SK-N-MC (cell line): ENCODE measurements at regions not wholly inside any gene's neighbourhood (a gene's known extent, or its start where the extent isn't known, plus 50 kb on each side); places are given as distances from the start of the nearest gene placed in this dataset.
"Not testable (repeated sequence)": the region's sequence is repeated elsewhere in the genome, so short reads cannot be mapped to it uniquely, and the experiment has no call there.

ENCODE experiments used
- DNase-seq: peaks from one replicate; pipeline ENCODE4 v3.0.0-alpha.2; 2011; ENCODE audit warnings: low read depth, low spot score
- H3K27ac ChIP-seq: fragments of 200-600 bp; sonication (generic); 2 replicates; pipeline ENCODE4 v1.5.1; 2016; ENCODE audit warnings: mixed run types
- H3K36me3 ChIP-seq: fragments of 200-600 bp; sonication (generic); 2 replicates; pipeline ENCODE4 v1.6.1; 2017; ENCODE audit warnings: antibody characterized with exemption, low read length, mixed read lengths; ENCODE audit not compliant: insufficient read depth
- H3K4me3 ChIP-seq: fragments of 200-600 bp; sonication (generic); 2 replicates; pipeline ENCODE4 v1.5.1; 2016
- H3K9ac ChIP-seq: fragments of 200-600 bp; sonication (generic); 2 replicates; pipeline ENCODE4 v1.8.0; 2017; ENCODE audit warnings: mixed run types, mixed read lengths; ENCODE audit not compliant: insufficient read length
- H3K9me3 ChIP-seq: fragments of 200-600 bp; sonication (generic); 2 replicates; pipeline ENCODE4 v1.6.1; 2017; ENCODE audit warnings: low read depth, mild to moderate bottlenecking, antibody characterized with exemption, low read length, moderate library complexity, mixed read lengths
- EZH2 ChIP-seq: fragments of 200-600 bp; sonication (generic); IDR thresholded peaks from one replicate; pipeline ENCODE4 v1.6.1; 2017; ENCODE audit warnings: antibody characterized with exemption
- FOXP2 ChIP-seq: optimal IDR thresholded peaks from 2 replicates; pipeline ENCODE3; 2011; ENCODE audit warnings: mild to moderate bottlenecking, moderate library complexity; ENCODE audit not compliant: insufficient read depth; ENCODE audit errors: extremely low read length, control extremely low read depth
- POLR2AphosphoS5 ChIP-seq: IDR thresholded peaks from 2 replicates; pipeline ENCODE4 v1.6.1; 2012; ENCODE audit warnings: mild to moderate bottlenecking, low read depth, low read length, borderline replicate concordance

DNA sequence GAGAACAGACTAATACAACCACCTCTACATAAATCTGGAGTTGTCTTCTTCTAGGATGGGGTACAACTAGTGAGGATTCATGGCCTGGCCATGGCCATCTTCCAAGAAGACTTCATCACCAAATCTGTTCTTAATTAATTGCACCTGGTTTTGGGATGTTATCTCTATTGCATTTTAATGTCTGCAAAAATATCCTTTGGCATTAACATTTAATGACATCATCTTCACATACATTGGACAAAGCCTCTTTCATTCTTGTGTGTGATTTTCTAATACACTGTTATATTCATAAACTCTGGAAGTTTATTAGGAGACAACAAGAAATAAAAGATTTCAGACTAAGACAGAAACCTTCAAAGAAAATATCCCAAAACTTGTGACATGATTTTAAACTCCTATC, 124.2 kb upstream of the ABCB5 start:
- H3K4me3 ChIP-seq, result no peak overlapping the region
- TF ChIP-seq POLR2AphosphoS5 (no peak), EZH2 (no peak), FOXP2 (no peak)
- DNase-seq, result no peak

DNA sequence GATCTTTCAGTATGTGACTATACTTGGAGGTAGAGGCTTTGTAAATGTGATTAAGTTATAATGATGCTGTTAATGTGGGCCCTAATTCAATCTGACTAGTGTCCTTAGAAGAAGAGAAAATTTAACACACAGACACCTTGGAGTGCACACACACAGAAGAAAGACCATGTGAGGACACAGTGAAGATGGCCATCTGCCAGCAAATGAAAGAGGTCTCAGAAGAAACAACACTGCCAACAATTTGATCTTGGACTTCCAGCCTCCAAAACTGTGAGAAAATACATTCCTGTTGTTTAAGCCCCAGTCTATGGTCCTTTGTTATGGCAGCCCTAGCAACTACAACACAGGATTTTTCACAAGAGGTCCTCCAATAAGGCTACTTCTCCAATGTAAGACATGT, 120.9 kb upstream of the ABCB5 start:
- Histone ChIP-seq H3K9me3 (no peaks in the 10 kb centered on the region), H3K9ac (no peak overlapping the region), H3K4me3 (no peak overlapping the region), H3K36me3 (no peaks in the 10 kb centered on the region), H3K27ac (no peak overlapping the region)
- TF ChIP-seq POLR2AphosphoS5 (no peak), EZH2 (no peak), FOXP2 (no peak)
- DNase-seq, result no peak

More for the DNA sequence above, 124.2 kb upstream of the ABCB5 start:
- no peaks in the 10 kb centered on the region for H3K36me3 ChIP-seq
- no peak overlapping the region for H3K27ac ChIP-seq
- no peak overlapping the region for H3K9ac ChIP-seq
- no peaks in the 10 kb centered on the region for H3K9me3 ChIP-seq

DNA sequence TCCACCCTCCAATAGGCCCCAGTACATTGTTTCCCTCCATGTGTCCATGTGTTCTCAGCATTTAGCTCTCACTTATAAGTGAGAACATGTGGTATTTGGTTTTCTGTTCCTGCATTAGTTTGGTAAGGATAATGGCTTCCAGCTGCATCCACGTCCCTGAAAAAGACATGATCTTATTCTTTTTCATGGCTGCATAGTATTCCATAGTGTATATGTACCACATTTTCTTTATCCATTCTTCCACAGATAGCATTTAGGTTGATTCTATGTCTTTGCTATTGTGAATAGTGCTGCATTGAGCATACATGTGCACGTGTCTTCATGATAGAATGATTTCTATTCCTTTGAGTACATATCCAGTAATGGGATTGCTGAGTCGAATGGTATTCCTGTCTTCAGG, 114.0 kb upstream of the ABCB5 start:
- not testable (repeated sequence) for H3K9me3 ChIP-seq, DNase-seq, H3K9ac ChIP-seq, H3K4me3 ChIP-seq, H3K27ac ChIP-seq, H3K36me3 ChIP-seq

DNA sequence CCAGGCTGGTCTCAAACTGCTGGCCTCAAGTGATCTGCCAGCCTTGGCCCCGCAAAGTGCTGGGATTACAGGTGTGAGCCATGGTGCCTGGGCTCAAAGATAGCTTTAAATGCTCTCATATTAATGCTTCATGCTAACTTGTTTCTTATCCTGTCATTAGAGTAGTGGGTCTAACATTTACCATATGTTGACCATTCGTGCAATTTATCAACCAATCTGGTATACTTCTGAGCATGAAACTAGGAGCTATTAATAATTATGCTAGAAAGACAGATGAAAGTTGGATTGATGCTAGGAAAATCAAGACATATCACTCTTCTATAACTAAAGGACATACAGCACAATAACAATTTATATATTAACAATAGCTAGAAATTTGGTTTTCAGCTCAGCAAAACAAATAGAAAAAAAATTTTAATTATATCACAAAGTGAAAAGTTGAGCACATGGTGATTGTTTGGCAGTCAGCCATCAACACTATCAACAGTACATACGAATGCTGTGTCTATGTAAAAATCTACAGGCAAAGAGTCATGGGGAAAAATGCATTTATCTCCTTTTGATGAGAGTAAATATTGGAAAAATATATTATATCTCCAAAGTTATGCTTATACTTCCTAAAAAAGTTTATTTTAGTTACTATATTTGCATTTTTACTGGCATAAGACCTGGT, 112.1 kb upstream of the ABCB5 start:
- Histone ChIP-seq H3K4me3 (no peak overlapping the region), H3K27ac (no peak overlapping the region), H3K9me3 (0 out of 2 replicates have a peak, but pooled peaks cover 4% of the 10 kb centered on the region), H3K36me3 (no peaks in the 10 kb centered on the region), H3K9ac (no peak overlapping the region)
- DNase-seq, result no peak
- TF ChIP-seq FOXP2, result no peak
- TF ChIP-seq EZH2, result no peak
- no peak for TF ChIP-seq POLR2AphosphoS5

DNA sequence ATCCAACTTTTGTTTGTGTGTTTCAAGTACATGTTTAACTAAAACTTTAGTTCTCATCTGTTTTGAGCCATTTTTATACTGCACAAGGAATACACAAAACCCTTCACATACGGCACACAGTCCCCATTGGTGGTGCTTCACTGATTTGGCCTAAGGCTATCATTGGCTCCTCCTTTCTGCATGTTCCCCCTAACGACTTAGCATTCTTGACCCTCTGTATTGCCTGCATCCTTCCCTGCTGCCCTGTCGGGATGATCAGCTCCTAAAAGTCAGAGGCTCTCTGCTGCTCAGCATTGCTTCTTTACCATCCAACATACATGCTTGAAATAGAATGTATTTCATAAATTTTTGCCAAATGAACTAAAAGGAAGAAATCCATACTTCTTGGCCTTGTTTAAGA, 111.4 kb upstream of the ABCB5 start:
- H3K9ac ChIP-seq, result no peak overlapping the region
- no peak overlapping the region for H3K27ac ChIP-seq
- no peak for DNase-seq
- no peak overlapping the region for H3K4me3 ChIP-seq
- 0 out of 2 replicates have a peak, but pooled peaks cover 4% of the 10 kb centered on the region for H3K9me3 ChIP-seq
- TF ChIP-seq EZH2 (no peak), POLR2AphosphoS5 (no peak), FOXP2 (no peak)
- H3K36me3 ChIP-seq, result no peaks in the 10 kb centered on the region

DNA sequence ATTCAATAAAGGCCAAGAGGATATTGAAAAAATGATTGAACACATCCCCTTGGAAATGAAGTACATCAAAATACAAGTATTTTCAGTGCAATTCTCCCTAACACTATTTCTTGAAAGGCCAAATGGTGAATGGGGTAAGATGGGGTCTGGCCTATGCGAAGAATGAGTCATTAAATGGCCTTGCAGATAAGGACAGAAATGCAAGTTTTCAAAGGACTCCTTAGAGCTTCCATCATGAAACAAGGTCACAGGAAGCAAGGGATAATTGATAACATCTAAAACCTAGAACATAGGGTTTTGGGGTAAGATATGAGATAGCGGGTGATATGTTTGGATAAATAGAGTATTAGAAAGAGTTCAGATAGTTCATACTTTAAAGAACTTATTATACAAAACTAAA, 109.3 kb upstream of the ABCB5 start:
- Histone ChIP-seq H3K36me3 (no peaks in the 10 kb centered on the region), H3K4me3 (no peak overlapping the region), H3K9ac (no peak overlapping the region), H3K9me3 (no peaks in the 10 kb centered on the region), H3K27ac (no peak overlapping the region)
- no peak for TF ChIP-seq EZH2
- no peak for TF ChIP-seq POLR2AphosphoS5
- TF ChIP-seq FOXP2, result no peak
- DNase-seq, result no peak

DNA sequence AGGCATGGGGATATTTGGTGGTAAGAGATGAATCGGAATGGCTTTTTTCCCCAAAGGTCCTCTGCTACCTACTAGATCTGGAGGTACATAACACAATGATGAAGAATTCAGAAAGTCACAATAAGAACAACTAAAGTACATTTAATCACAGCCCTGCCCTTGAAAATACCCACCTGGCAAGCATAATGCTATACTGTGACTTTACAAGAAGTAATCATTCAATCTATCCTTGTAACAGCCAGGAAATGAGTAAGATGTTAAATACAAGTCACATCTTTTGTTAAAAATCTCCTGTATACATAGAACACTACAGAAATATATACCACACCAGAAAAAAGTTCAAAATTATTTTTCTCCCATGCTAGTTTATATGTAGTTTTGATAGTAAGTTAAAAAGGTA, 108.3 kb upstream of the ABCB5 start:
- no peak overlapping the region for H3K27ac ChIP-seq
- no peak overlapping the region for H3K4me3 ChIP-seq
- no peak for TF ChIP-seq FOXP2
- no peak for TF ChIP-seq POLR2AphosphoS5
- no peak for TF ChIP-seq EZH2
- no peaks in the 10 kb centered on the region for H3K9me3 ChIP-seq
- no peak overlapping the region for H3K9ac ChIP-seq
- DNase-seq, result no peak
- no peaks in the 10 kb centered on the region for H3K36me3 ChIP-seq

DNA sequence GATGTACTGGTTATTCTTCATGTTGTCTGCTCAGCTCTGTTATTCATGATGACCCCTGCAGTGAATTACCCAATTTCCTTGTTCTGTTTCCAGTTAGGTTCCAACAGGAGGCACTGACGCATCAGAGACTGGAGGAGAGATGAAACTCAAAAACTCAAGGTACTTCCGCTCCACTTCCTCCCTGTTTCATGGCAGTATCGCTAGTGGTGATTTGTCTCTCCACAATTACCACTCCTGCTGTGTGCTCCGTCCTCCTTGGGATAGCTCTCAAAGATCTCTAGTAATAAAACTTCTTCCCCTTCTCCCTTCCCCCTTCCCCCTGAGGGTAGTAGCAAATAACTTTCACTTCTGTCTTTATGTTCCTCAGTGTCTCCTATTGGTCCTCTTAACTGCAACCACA, 107.4 kb upstream of the ABCB5 start:
- Histone ChIP-seq H3K9me3 (no peaks in the 10 kb centered on the region), H3K9ac (no peak overlapping the region), H3K36me3 (no peaks in the 10 kb centered on the region), H3K4me3 (peak overlapping the region; percentile 31), H3K27ac (no peak overlapping the region)
- peak; percentile 76 for DNase-seq
- no peak for TF ChIP-seq EZH2
- peak; percentile 21; the same call in 1 of the 2 replicates for TF ChIP-seq POLR2AphosphoS5

DNA sequence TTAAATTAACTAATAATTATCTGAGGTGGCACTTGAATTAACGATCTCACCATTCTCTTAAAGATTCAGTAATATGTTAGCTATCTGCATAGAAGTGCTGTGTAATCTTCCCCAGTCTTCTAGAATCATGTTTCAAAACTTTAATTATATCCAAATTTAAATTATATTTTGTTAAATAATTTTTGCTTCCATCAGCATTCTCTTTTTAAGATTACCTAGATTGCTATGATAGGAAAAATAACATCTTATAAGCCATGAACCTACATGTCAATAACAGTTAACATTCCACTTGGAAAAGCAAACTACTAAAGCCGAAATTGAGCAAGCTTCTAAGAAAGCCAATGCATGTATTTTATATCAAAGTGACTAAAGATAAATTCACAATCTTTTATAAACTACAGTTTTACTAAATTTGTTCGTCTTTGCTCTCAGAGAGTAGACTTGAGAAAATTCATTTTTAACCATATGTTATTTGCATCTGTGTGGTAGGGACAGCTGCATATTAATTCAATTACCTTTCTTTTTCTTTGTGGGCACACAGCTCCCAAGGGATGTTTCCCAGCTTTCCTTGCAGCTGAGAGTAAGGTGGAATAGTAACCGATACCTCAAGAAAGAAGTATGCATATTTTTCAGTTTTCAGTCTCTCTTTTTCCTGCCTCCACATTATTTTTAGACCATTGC, 105.4 kb upstream of the ABCB5 start:
- no peaks in the 10 kb centered on the region for H3K9me3 ChIP-seq
- H3K9ac ChIP-seq, result no peak overlapping the region
- no peak for DNase-seq

More for the DNA sequence above, 105.4 kb upstream of the ABCB5 start:
- no peaks in the 10 kb centered on the region for H3K36me3 ChIP-seq
- no peak overlapping the region for H3K27ac ChIP-seq
- no peak for TF ChIP-seq EZH2
- TF ChIP-seq POLR2AphosphoS5, result no peak
- no peak for TF ChIP-seq FOXP2
- H3K4me3 ChIP-seq, result no peak overlapping the region
